Hematopoietic multipotent progenitor cell treated with erythropoietin and hydrocortisone succinate and interleukin-3 and kit ligand, for 17 days (in vitro differentiated cells): ENCODE measurements at regions not wholly inside any gene's neighbourhood (a gene's known extent, or its start where the extent isn't known, plus 50 kb on each side); places are given as distances from the start of the nearest gene placed in this dataset.

Experiments used
- DNase-seq: peaks from one replicate; pipeline ENCODE4 v3.0.0-alpha.2; 2015; ENCODE audit warnings: low spot score

- no peak for DNase-seq
Observed at GRCh38 chr11:126127898-126128297, 65.2 kb upstream of the CDON start.

- DNase-seq = no peak
Observed at GRCh38 chr11:126127284-126127845, 64.7 kb upstream of the CDON start.

- no peak for DNase-seq
Observed at GRCh38 chr11:126124231-126124661, 61.6 kb upstream of the CDON start.

GRCh38 chr11:126123686-126124085 lies 61.0 kb upstream of the CDON start:
- no peak for DNase-seq

- no peak for DNase-seq
Observed at GRCh38 chr11:126122863-126123262, 60.2 kb upstream of the CDON start.

GRCh38 chr11:126121296-126121695 lies 58.6 kb upstream of the CDON start:
- DNase-seq = no peak

- DNase-seq = no peak
Observed at GRCh38 chr11:126118806-126119205, 56.1 kb upstream of the CDON start.

- no peak for DNase-seq
Observed at GRCh38 chr11:126115816-126116331, 53.2 kb upstream of the CDON start.

GRCh38 chr11:126115127-126115495 lies 52.4 kb upstream of the CDON start:
- no peak for DNase-seq

- no peak for DNase-seq
Observed at GRCh38 chr11:126114486-126115126, 51.9 kb upstream of the CDON start.

- DNase-seq = no peak
Observed at GRCh38 chr11:126113963-126114362, 51.3 kb upstream of the CDON start.

- DNase-seq = peak; percentile 52
Observed at GRCh38 chr11:126113515-126113957, 50.9 kb upstream of the CDON start.

GRCh38 chr11:126113012-126113411 lies 50.3 kb upstream of the CDON start:
- DNase-seq = no peak

GRCh38 chr11:126112547-126112946 lies 49.9 kb upstream of the CDON start:
- DNase-seq = no peak
